ENCODE measurements at regions not wholly inside any gene's neighbourhood (a gene's known extent, or its start where the extent isn't known, plus 50 kb on each side); places are given as distances from the start of the nearest gene placed in this dataset.

- TF ChIP-seq CTCF (IDR thresholded peaks at IDR 0.05; ENCODE audit: low read depth, low read length) (no peak), EZH2phosphoT487 (IDR thresholded peaks at IDR 0.05; ENCODE audit: low read depth) (no peak)
Measured at GRCh38 chr1:4511374-4511773, 143.0 kb upstream of the AJAP1 start.
